HG02884 (cell line): ENCODE measurements at regions not wholly inside any gene's neighbourhood (a gene's known extent, or its start where the extent isn't known, plus 50 kb on each side); places are given as distances from the start of the nearest gene placed in this dataset.

ENCODE experiments used
- ATAC-seq: cut with Tn5 transposase; IDR thresholded peaks from one replicate; pipeline ENCODE4 v1.9.1; 2021; ENCODE audit warnings: mild to moderate bottlenecking, moderate library complexity; ENCODE audit not compliant: unreplicated experiment

GRCh38 chr13:100817928-100818327 is 143.3 kb upstream of the TMTC4 start:
- ATAC-seq = no peak

GRCh38 chr13:100815476-100816046 is 141.0 kb upstream of the TMTC4 start:
- ATAC-seq = no peak

GRCh38 chr13:100812982-100813584 is 138.5 kb upstream of the TMTC4 start:
- ATAC-seq = no peak

GRCh38 chr13:100811928-100812327 is 137.3 kb upstream of the TMTC4 start:
- no peak for ATAC-seq

- ATAC-seq = no peak
Observed at GRCh38 chr13:100811024-100811865, 136.7 kb upstream of the TMTC4 start.

GRCh38 chr13:100810481-100810880 is 135.9 kb upstream of the TMTC4 start:
- no peak for ATAC-seq

- ATAC-seq = no peak
Observed at GRCh38 chr13:100809856-100810255, 135.3 kb upstream of the TMTC4 start.

GRCh38 chr13:100809129-100809390 is 134.5 kb upstream of the TMTC4 start:
- ATAC-seq = no peak

- ATAC-seq = no peak
Observed at GRCh38 chr13:100808330-100809128, 133.9 kb upstream of the TMTC4 start.

GRCh38 chr13:100803091-100803490 is 128.5 kb upstream of the TMTC4 start:
- no peak for ATAC-seq

GRCh38 chr13:100800283-100800875 is 125.8 kb upstream of the TMTC4 start:
- ATAC-seq = no peak

- no peak for ATAC-seq
Observed at GRCh38 chr13:100798739-100799361, 124.3 kb upstream of the TMTC4 start.

- no peak for ATAC-seq
Observed at GRCh38 chr13:100797921-100798320, 123.3 kb upstream of the TMTC4 start.

- no peak for ATAC-seq
Observed at GRCh38 chr13:100796463-100796862, 121.9 kb upstream of the TMTC4 start.

- ATAC-seq = no peak
Observed at GRCh38 chr13:100794575-100794974, 120.0 kb upstream of the TMTC4 start.

GRCh38 chr13:100790405-100790804 is 115.8 kb upstream of the TMTC4 start:
- peak; percentile 3 for ATAC-seq

GRCh38 chr13:100789968-100790367 is 115.4 kb upstream of the TMTC4 start:
- peak; percentile 99 for ATAC-seq

- no peak for ATAC-seq
Observed at GRCh38 chr13:100789481-100789880, 114.9 kb upstream of the TMTC4 start.

- ATAC-seq = no peak
Observed at GRCh38 chr13:100789025-100789424, 114.4 kb upstream of the TMTC4 start.

GRCh38 chr13:100788540-100788939 is 113.9 kb upstream of the TMTC4 start:
- no peak for ATAC-seq

- no peak for ATAC-seq
Observed at GRCh38 chr13:100787899-100788298, 113.3 kb upstream of the TMTC4 start.
